AG09319 (cell line): ENCODE measurements at regions not wholly inside any gene's neighbourhood (a gene's known extent, or its start where the extent isn't known, plus 50 kb on each side); places are given as distances from the start of the nearest gene placed in this dataset.
"Not testable (repeated sequence)": the region's sequence is repeated elsewhere in the genome, so short reads cannot be mapped to it uniquely, and the experiment has no call there.

Experiments used
- DNase-seq: peaks from one replicate; pipeline ENCODE4 v3.0.0-alpha.2; 2010; ENCODE audit warnings: low read depth; ENCODE audit errors: extremely low read depth
- CTCF ChIP-seq: IDR thresholded peaks from 2 replicates; pipeline ENCODE4 v1.5.1; 2011; ENCODE audit warnings: low read depth, mild to moderate bottlenecking, inconsistent platforms, low read length, moderate library complexity

- no peak for TF ChIP-seq CTCF
- DNase-seq: no peak
These were observed 123.0 kb downstream of the NOC3L start for GRCh38 chr10:94239696-94240095.

- DNase-seq: no peak
- no peak for TF ChIP-seq CTCF
These were observed 122.2 kb downstream of the NOC3L start for GRCh38 chr10:94240491-94240890.

- no peak for TF ChIP-seq CTCF
- no peak for DNase-seq
These were observed 121.8 kb downstream of the NOC3L start for GRCh38 chr10:94240901-94241300.

- no peak for DNase-seq
- no peak for TF ChIP-seq CTCF
These were observed 111.6 kb downstream of the NOC3L start for GRCh38 chr10:94251098-94251497.

GRCh38 chr10:94251568-94251967 is 111.2 kb downstream of the NOC3L start:
- no peak for DNase-seq
- no peak for TF ChIP-seq CTCF

GRCh38 chr10:94257407-94257806 is 105.3 kb downstream of the NOC3L start:
- not testable (repeated sequence) for DNase-seq

GRCh38 chr10:94260455-94260854 is 102.3 kb downstream of the NOC3L start:
- TF ChIP-seq CTCF: no peak
- DNase-seq: no peak

GRCh38 chr10:94264085-94264484 is 98.7 kb downstream of the NOC3L start:
- no peak for DNase-seq
- no peak for TF ChIP-seq CTCF
